DMS114 treated with DMSO at 0.1 percent for 48 hours (cell line): ENCODE measurements at regions not wholly inside any gene's neighbourhood (a gene's known extent, or its start where the extent isn't known, plus 50 kb on each side); places are given as distances from the start of the nearest gene placed in this dataset.
"Not testable (repeated sequence)": the region's sequence is repeated elsewhere in the genome, so short reads cannot be mapped to it uniquely, and the experiment has no call there.

ENCODE experiments used
- DNase-seq: peaks from one replicate; lab custom pipeline; 2025; ENCODE audit not compliant: unreplicated experiment; lab: John Stamatoyannopoulos, UW

- not testable (repeated sequence) for DNase-seq
These were observed 129.3 kb downstream of the ZNF486 start for GRCh38 chr19:20296314-20296713.

- DNase-seq = no peak
These were observed 127.2 kb downstream of the ZNF486 start for GRCh38 chr19:20294181-20294580.

- DNase-seq = not testable (repeated sequence)
These were observed 125.5 kb downstream of the ZNF486 start for GRCh38 chr19:20292520-20292919.

- DNase-seq = no peak
These were observed 122.2 kb downstream of the ZNF486 start for GRCh38 chr19:20289186-20289585.

GRCh38 chr19:20287070-20287469 lies 120.1 kb downstream of the ZNF486 start:
- DNase-seq = no peak

- DNase-seq = not testable (repeated sequence)
These were observed 118.9 kb downstream of the ZNF486 start for GRCh38 chr19:20285876-20286275.

GRCh38 chr19:20279516-20279915 lies 112.5 kb downstream of the ZNF486 start:
- no peak for DNase-seq

- DNase-seq = peak; percentile 6
These were observed 111.3 kb downstream of the ZNF486 start for GRCh38 chr19:20278342-20278741.

- not testable (repeated sequence) for DNase-seq
These were observed 109.7 kb downstream of the ZNF486 start for GRCh38 chr19:20276732-20277082.

GRCh38 chr19:20276011-20276731 lies 109.2 kb downstream of the ZNF486 start:
- DNase-seq = no peak

- no peak for DNase-seq
These were observed 107.0 kb downstream of the ZNF486 start for GRCh38 chr19:20273951-20274570.

GRCh38 chr19:20273376-20273775 lies 106.4 kb downstream of the ZNF486 start:
- DNase-seq = no peak

- not testable (repeated sequence) for DNase-seq
These were observed 105.6 kb downstream of the ZNF486 start for GRCh38 chr19:20272627-20273010.

- not testable (repeated sequence) for DNase-seq
These were observed 105.1 kb downstream of the ZNF486 start for GRCh38 chr19:20271927-20272626.

GRCh38 chr19:20271215-20271926 lies 104.4 kb downstream of the ZNF486 start:
- no peak for DNase-seq

- DNase-seq = no peak
These were observed 102.4 kb downstream of the ZNF486 start for GRCh38 chr19:20269461-20269860.

- not testable (repeated sequence) for DNase-seq
These were observed 94.5 kb downstream of the ZNF486 start for GRCh38 chr19:20261513-20261912.

GRCh38 chr19:20260738-20261137 lies 93.7 kb downstream of the ZNF486 start:
- not testable (repeated sequence) for DNase-seq

- no peak for DNase-seq
These were observed 92.6 kb downstream of the ZNF486 start for GRCh38 chr19:20259615-20260014.

- no peak for DNase-seq
These were observed 89.6 kb downstream of the ZNF486 start for GRCh38 chr19:20256606-20257005.

GRCh38 chr19:20254121-20254520 lies 87.1 kb downstream of the ZNF486 start:
- no peak for DNase-seq
